Fibroblast of villous mesenchyme (primary cell): ENCODE measurements at regions not wholly inside any gene's neighbourhood (a gene's known extent, or its start where the extent isn't known, plus 50 kb on each side); places are given as distances from the start of the nearest gene placed in this dataset.

Experiments used
- DNase-seq: peaks from one replicate; pipeline ENCODE4 v3.0.0-alpha.2; 2010; ENCODE audit warnings: low read depth
- H3K4me3 ChIP-seq: 2 replicates; pipeline ENCODE4 v1.5.1; 2011; ENCODE audit warnings: low read depth, mild to moderate bottlenecking, low read length
- TF ChIP-seq, protein P1 (sequence below): IDR thresholded peaks from 2 replicates; pipeline ENCODE4 v1.5.1; 2012; ENCODE audit warnings: low read depth, mild to moderate bottlenecking, low read length; ENCODE audit not compliant: insufficient read depth

DNA sequence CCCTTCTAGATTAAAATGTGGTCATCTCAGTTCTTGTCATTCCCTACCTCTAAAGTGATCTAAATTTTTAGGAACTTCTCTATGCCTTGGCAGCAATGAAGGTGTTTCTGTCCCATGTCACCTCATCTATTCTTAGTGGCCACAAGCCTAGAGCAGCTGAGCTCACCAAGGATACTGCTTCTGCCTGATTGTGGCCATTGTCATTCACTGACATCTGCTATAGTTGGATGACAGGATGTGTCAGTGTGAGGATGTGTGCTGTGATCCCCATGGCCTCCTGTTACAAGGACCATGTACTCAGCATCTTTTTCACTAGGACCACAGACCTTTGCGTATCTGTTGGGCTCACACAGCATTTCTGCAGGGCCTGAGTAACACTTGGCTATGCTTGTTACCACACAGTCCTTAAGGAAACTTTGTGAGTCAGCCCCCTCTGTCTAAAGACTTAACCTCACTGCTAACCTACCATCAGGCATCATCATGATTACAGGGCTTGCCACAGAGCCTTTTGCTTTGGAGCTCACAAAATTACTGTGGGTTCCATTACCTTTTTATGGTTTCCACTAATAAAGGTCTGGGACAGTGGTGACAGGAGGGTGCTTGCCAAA is 421.0 kb downstream of the ADAM29 start:
- no peak overlapping the region for H3K4me3 ChIP-seq
- DNase-seq, result peak; percentile 8
- TF ChIP-seq, protein P1, sequence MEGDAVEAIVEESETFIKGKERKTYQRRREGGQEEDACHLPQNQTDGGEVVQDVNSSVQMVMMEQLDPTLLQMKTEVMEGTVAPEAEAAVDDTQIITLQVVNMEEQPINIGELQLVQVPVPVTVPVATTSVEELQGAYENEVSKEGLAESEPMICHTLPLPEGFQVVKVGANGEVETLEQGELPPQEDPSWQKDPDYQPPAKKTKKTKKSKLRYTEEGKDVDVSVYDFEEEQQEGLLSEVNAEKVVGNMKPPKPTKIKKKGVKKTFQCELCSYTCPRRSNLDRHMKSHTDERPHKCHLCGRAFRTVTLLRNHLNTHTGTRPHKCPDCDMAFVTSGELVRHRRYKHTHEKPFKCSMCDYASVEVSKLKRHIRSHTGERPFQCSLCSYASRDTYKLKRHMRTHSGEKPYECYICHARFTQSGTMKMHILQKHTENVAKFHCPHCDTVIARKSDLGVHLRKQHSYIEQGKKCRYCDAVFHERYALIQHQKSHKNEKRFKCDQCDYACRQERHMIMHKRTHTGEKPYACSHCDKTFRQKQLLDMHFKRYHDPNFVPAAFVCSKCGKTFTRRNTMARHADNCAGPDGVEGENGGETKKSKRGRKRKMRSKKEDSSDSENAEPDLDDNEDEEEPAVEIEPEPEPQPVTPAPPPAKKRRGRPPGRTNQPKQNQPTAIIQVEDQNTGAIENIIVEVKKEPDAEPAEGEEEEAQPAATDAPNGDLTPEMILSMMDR, result no peak

DNA sequence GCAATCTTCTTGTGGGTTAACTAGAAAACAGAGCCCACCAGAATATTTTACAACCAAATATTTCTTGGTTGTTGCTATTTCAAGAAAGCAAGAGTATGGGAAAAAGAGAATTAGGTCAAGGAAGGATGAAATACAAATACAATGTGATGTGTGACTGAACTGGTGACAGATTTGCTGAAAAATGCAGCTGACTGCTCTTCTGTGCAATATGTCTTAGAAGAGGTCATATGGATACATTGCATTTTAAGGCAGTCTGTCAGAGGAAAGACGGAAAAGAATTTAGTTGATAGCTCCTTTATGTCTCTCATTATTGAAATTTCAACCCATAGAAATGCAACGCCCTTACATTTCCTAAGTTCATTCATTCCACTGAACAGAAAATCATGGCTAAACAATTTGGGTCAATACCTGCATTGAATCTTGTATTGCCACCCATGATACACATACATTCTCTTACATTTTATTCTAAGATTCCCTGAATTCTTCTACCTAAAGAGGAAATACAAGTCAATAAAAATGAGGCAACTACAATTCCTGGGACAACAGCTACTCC is 423.1 kb downstream of the ADAM29 start:
- no peak for DNase-seq
- TF ChIP-seq, protein P1, result no peak
- no peak overlapping the region for H3K4me3 ChIP-seq

DNA sequence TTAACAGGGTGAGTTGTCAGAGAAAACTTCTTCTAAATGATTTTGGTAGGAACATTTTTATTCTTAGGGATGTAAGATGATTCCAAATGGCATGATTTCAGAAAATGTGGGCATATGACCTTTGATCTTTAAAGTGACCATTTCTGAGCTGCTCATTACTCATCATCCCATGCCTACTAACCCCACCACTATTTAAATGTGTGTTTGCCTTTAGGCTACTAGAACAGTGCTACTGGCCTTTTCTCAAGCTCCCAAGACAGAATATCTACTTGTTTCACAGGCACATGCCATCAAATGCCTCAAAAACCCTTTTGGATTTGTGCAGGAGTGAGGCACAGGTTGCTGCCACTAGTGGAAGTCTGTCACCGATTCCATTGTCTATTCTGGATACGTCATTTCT is 428.2 kb downstream of the ADAM29 start:
- TF ChIP-seq, protein P1, result no peak
- no peak overlapping the region for H3K4me3 ChIP-seq
- DNase-seq, result no peak

DNA sequence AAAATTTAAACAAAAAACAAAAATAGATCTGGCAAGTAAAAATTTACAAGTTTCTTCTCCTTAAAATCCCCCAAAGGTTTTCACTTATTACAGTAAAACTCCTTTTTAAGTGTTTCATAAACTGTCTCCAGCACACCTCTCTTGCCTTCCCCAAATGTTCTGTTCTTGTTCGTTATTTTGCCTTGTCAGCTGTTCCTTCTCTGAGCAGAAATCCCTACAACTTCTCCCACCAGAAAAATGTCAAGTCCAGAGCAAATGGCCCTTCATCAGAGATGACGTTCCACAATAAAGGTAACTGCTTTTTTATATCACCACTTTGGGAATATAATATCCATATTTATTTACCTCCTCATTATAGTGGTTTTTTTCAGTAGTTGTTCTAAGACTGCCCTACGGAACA is 432.1 kb downstream of the ADAM29 start:
- DNase-seq, result no peak
- H3K4me3 ChIP-seq, result no peak overlapping the region
- TF ChIP-seq, protein P1, result no peak

DNA sequence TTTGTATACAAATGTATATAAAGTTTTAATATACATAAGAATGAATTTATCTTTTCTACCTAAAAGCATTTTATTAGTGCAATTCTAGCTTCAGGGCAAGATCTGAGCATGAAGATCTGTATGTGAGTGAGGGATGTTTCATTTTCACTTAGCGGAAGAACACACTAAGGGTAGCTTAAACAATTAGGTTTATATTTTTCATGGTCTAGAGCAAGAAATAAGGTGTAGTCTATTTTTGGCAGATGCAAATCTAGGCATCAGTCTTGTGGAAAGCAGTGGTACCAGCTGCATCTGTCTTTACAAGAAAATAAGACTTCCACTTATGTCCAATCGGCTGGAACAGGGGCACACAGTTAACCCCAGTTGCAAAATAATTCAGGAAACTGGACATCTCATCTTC is 433.3 kb downstream of the ADAM29 start:
- no peak for DNase-seq
- H3K4me3 ChIP-seq, result no peak overlapping the region
- TF ChIP-seq, protein P1, result no peak

DNA sequence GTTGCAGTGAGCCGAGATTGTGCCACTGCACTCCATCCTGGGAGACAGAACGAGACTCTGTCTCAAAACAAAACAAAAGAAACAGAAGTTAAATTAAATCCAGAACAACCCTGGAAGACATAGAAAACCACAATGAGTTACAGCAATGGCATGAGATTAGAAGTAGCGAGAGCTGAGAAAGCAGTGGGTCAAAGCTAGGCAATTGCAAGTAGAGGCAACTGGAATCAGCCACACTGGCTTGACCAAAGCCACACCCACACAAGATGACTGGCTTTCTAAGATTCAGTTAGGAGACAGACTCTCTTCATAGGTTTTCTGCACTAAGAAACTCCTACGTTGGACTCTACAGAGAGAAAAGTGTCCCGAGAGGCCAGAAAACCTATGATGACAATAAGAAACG is 443.0 kb downstream of the GPM6A start:
- H3K4me3 ChIP-seq, result no peak overlapping the region
- TF ChIP-seq, protein P1, result no peak
- no peak for DNase-seq

DNA sequence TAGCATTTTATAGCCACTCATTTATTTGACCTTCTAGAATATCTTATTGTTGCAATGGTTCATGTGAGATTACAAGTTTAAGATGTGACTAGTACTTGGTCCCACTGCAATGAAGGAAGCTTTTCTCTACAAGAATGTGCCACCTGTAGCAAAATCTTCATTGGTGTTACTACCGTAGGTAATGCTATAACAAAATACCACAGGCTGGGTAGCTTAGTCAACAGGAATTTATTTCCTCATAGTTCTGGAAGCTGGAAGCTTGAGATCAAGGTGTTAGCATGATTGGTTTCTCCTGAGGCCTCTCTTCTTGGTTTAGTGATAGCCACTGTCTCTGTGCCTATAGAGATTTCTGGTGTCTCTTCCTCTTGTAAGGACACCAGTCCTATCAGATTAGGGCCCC is 441.0 kb downstream of the GPM6A start:
- H3K4me3 ChIP-seq, result no peak overlapping the region
- TF ChIP-seq, protein P1, result no peak
- no peak for DNase-seq
